Uterus (tissue), 3 donors: ENCODE measurements at regions not wholly inside any gene's neighbourhood (a gene's known extent, or its start where the extent isn't known, plus 50 kb on each side); places are given as distances from the start of the nearest gene placed in this dataset.

Source experiments
- DNase-seq, 2 donors: peaks; one replicate each; pipeline ENCODE4 v3.0.0-alpha.2; 2019 to 2020
- H3K27ac ChIP-seq, 2 donors: fragments of 200-600 bp; sonication (generic); 1 replicate in 1 of 2; 2 replicates in 1 of 2; pipeline ENCODE4 v1.5.1; 2016 to 2018
- H3K27me3 ChIP-seq, 2 donors: fragments of 200-600 bp; sonication (generic); one replicate each; pipeline ENCODE4 v1.5.1; 2018 to 2019; ENCODE audit warnings: control low read depth in 1 of 2
- H3K36me3 ChIP-seq, 2 donors: fragments of 200-600 bp; sonication (generic); one replicate each; pipeline ENCODE4 v1.5.1; 2019; ENCODE audit warnings: control low read depth in 1 of 2
- H3K4me1 ChIP-seq, 2 donors: fragments of 200-600 bp; sonication (generic); one replicate each; pipeline ENCODE4 v1.5.1; 2018 to 2019; ENCODE audit warnings: control low read depth in 1 of 2
- H3K4me3 ChIP-seq, 2 donors: fragments of 200-600 bp; sonication (generic); 1 replicate in 1 of 2; 2 replicates in 1 of 2; pipeline ENCODE4 v1.5.1; 2018 to 2019; ENCODE audit warnings: mild to moderate bottlenecking in 1 of 2
- H3K9me3 ChIP-seq, 2 donors: fragments of 200-600 bp; sonication (generic); one replicate each; pipeline ENCODE4 v1.5.1; 2019; ENCODE audit warnings: control low read depth in 1 of 2
- POLR2A ChIP-seq, 2 donors: fragments of 450-650 bp; IDR thresholded peaks; one replicate each; pipeline ENCODE4 v1.6.1; 2016; ENCODE audit warnings: antibody characterized with exemption in 2 of 2, mild to moderate bottlenecking in 1 of 2, moderate library complexity in 1 of 2
- intact Hi-C: fragments of 100-400 bp; cut with DNase I; formaldehyde crosslinking; loops from one replicate; pipeline ENCODE4 v1.15.1; 2023; ENCODE audit warnings: low total_unique reads
- TF ChIP-seq, protein P1 (sequence below), 4 experiments: fragments of 200-600 bp in 2 of 4; fragments of 450-650 bp in 2 of 4; sonication (generic) in 2 of 4; IDR thresholded peaks; one replicate each; pipeline ENCODE4 v1.5.1; 2016 to 2019; ENCODE audit warnings: antibody characterized with exemption in 4 of 4, mild to moderate bottlenecking in 2 of 4, moderate library complexity in 1 of 4
- donor health status: DM: yes; HTN: yes; CAD: no.

DNA sequence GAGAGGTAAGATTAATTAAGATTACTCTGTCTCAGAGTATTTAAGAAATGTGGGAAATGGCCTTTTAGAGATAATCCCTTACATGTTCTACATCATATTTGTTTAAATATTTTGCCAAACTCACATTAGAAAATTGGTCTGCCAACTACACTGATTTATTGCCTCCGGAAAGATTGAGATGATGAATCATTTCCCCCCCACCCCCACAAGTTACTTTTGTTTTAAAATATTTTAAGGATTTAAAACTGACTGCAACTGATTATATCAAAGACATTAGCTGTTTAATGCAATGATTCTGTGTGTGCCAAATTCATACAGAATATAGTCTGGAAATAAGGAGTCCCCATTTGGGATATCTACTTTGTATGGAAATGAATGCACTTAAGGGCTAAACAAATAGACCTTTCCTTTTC lies 674.4 kb downstream of the PRR16 start:
- TF ChIP-seq, protein P1, sequence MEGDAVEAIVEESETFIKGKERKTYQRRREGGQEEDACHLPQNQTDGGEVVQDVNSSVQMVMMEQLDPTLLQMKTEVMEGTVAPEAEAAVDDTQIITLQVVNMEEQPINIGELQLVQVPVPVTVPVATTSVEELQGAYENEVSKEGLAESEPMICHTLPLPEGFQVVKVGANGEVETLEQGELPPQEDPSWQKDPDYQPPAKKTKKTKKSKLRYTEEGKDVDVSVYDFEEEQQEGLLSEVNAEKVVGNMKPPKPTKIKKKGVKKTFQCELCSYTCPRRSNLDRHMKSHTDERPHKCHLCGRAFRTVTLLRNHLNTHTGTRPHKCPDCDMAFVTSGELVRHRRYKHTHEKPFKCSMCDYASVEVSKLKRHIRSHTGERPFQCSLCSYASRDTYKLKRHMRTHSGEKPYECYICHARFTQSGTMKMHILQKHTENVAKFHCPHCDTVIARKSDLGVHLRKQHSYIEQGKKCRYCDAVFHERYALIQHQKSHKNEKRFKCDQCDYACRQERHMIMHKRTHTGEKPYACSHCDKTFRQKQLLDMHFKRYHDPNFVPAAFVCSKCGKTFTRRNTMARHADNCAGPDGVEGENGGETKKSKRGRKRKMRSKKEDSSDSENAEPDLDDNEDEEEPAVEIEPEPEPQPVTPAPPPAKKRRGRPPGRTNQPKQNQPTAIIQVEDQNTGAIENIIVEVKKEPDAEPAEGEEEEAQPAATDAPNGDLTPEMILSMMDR (IDR thresholded peaks at IDR 0.05), result no peak
- TF ChIP-seq POLR2A (IDR thresholded peaks at IDR 0.05), result no peak
- intact Hi-C loops, result no loop called here
- no peak for DNase-seq

DNA sequence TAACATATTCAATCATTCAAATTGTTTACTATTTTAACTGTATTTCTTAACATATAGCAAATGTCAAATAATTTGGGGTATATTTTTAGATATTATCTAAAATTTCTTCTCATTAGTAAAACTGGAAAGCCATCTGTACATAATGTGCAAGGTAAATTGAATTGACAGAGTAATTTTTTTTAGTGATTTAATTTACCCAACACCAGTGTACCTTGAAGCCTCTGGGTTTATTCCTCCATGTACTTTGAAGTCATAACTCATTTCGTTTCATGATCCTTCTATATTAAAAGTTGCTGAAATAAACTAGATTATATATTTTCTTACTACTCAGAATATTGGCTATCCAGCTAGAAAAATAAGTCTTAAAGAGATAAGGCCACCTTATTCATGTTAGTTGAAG lies 674.9 kb downstream of the PRR16 start:
- no peak for DNase-seq
- no peak overlapping the region for H3K4me3 ChIP-seq
- H3K9me3 ChIP-seq, result no peaks in the 10 kb centered on the region
- H3K4me1 ChIP-seq, result no peaks in the 10 kb centered on the region
- H3K36me3 ChIP-seq, result no peaks in the 10 kb centered on the region
- TF ChIP-seq, protein P1 (IDR thresholded peaks at IDR 0.05), result no peak
- TF ChIP-seq POLR2A (IDR thresholded peaks at IDR 0.05), result no peak
- no peak overlapping the region for H3K27ac ChIP-seq
- H3K27me3 ChIP-seq, result no peaks in the 10 kb centered on the region
- intact Hi-C loops, result no loop called here

More for the DNA sequence above, 674.4 kb downstream of the PRR16 start:
- Histone ChIP-seq H3K27me3 (no peaks in the 10 kb centered on the region), H3K4me1 (no peaks in the 10 kb centered on the region), H3K9me3 (no peaks in the 10 kb centered on the region), H3K4me3 (no peak overlapping the region), H3K36me3 (no peaks in the 10 kb centered on the region), H3K27ac (no peak overlapping the region)

- Histone ChIP-seq H3K27ac (no peak overlapping the region), H3K36me3 (no peaks in the 10 kb centered on the region), H3K27me3 (no peaks in the 10 kb centered on the region), H3K4me3 (no peak overlapping the region), H3K9me3 (no peaks in the 10 kb centered on the region), H3K4me1 (no peaks in the 10 kb centered on the region)
- intact Hi-C loops, result no loop called here
- TF ChIP-seq, protein P1 (IDR thresholded peaks at IDR 0.05), result no peak
- no peak for DNase-seq
These were observed 680.7 kb downstream of the PRR16 start for GRCh38 chr5:121144764-121145163.

DNA sequence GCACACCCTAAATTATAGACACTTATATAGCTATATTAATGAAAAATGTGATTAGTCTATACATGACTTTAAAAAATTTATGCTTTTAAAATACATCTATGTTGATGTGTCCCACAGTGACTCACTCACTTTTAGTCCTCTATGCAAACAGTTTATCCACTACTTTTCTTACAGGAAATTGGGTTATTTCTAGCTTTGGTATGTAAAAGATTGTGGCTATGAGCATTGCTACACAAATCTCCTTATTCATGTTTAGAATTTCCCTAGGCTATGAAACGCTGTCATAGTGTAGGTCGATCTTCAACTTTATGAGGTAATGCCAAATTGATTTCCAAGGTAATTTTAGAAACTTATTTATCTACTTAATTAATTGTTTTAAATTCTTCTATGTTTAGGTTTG lies 687.4 kb downstream of the PRR16 start:
- Histone ChIP-seq H3K36me3 (no peaks in the 10 kb centered on the region), H3K4me3 (no peak overlapping the region), H3K4me1 (no peaks in the 10 kb centered on the region), H3K27me3 (no peaks in the 10 kb centered on the region), H3K9me3 (no peaks in the 10 kb centered on the region), H3K27ac (no peak overlapping the region)
- DNase-seq, result no peak
- TF ChIP-seq POLR2A (IDR thresholded peaks at IDR 0.05), result no peak
- TF ChIP-seq, protein P1 (IDR thresholded peaks at IDR 0.05), result no peak
- intact Hi-C loops, result no loop called here

GRCh38 chr5:121152411-121152810 lies 688.3 kb downstream of the PRR16 start:
- Histone ChIP-seq H3K4me3 (no peak overlapping the region), H3K9me3 (no peaks in the 10 kb centered on the region), H3K36me3 (no peaks in the 10 kb centered on the region), H3K27ac (no peak overlapping the region), H3K27me3 (no peaks in the 10 kb centered on the region), H3K4me1 (no peaks in the 10 kb centered on the region)
- TF ChIP-seq, protein P1 (IDR thresholded peaks at IDR 0.05), result no peak
- no peak for TF ChIP-seq POLR2A (IDR thresholded peaks at IDR 0.05)
- no peak for DNase-seq
- intact Hi-C loops, result no loop called here
